PC-3 (cell line): ENCODE measurements at regions not wholly inside any gene's neighbourhood (a gene's known extent, or its start where the extent isn't known, plus 50 kb on each side); places are given as distances from the start of the nearest gene placed in this dataset.

ENCODE experiments used
- EZH2 ChIP-seq: fragments of 300-600 bp; sonication (generic); IDR thresholded peaks from one replicate; pipeline ENCODE4 v1.6.1; 2017; ENCODE audit warnings: antibody characterized with exemption, mild to moderate bottlenecking, low read length; ENCODE audit not compliant: unreplicated experiment
- TF ChIP-seq, protein P1 (sequence below): fragments of 300-600 bp; sonication (generic); conservative IDR thresholded peaks from 2 replicates; pipeline ENCODE4 v1.5.1; 2017; ENCODE audit warnings: antibody characterized with exemption, low read depth, mild to moderate bottlenecking, low read length

DNA sequence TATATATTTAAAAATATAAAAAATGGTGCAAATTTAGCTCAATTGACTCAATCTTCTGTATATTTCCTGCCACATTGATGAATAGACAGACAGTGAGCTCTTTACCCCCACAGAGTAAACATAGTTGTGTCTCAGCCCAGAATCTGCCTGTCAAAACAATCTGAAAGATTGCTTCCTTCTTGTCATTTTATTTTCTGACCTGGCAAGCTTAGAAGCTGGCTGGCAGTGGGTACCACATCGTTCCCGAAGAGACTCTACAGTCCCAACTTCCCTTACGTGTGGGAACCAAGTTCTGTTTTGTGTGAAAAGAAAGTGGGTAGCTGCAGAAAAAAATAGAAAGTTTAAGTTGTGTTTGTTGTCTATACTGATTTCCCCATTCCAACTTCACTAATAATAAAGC is 629.3 kb upstream of the NEGR1 start:
- TF ChIP-seq, protein P1, sequence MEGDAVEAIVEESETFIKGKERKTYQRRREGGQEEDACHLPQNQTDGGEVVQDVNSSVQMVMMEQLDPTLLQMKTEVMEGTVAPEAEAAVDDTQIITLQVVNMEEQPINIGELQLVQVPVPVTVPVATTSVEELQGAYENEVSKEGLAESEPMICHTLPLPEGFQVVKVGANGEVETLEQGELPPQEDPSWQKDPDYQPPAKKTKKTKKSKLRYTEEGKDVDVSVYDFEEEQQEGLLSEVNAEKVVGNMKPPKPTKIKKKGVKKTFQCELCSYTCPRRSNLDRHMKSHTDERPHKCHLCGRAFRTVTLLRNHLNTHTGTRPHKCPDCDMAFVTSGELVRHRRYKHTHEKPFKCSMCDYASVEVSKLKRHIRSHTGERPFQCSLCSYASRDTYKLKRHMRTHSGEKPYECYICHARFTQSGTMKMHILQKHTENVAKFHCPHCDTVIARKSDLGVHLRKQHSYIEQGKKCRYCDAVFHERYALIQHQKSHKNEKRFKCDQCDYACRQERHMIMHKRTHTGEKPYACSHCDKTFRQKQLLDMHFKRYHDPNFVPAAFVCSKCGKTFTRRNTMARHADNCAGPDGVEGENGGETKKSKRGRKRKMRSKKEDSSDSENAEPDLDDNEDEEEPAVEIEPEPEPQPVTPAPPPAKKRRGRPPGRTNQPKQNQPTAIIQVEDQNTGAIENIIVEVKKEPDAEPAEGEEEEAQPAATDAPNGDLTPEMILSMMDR = no peak
- TF ChIP-seq EZH2 = no peak
